HG03457 (cell line): ENCODE measurements at regions not wholly inside any gene's neighbourhood (a gene's known extent, or its start where the extent isn't known, plus 50 kb on each side); places are given as distances from the start of the nearest gene placed in this dataset.
"Not testable (repeated sequence)": the region's sequence is repeated elsewhere in the genome, so short reads cannot be mapped to it uniquely, and the experiment has no call there.

Experiments
- ATAC-seq: cut with Tn5 transposase; IDR thresholded peaks from one replicate; pipeline ENCODE4 v1.9.1; 2021; ENCODE audit warnings: moderate number of reproducible peaks; ENCODE audit not compliant: unreplicated experiment

DNA sequence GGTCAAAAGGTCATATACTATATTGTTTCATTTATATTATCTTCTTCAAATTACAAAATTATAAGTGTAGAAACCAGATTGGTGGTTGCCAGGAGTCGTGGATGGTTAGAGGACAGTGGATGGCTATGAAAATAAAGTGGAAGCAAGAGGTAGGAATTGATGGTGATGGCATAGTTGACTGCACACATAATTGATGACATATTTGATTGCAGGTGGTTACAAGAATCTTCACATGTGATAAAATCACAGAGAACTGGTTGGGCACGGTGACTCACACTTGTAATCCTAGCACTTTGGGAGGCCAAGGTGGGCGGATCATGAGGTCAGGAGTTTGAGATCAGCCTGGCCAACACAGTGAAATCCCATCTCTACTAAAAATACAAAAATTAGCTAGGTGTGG is 723.6 kb downstream of the RFPL4B start:
- ATAC-seq, result not testable (repeated sequence)

- no peak for ATAC-seq
These were observed 726.6 kb downstream of the RFPL4B start for GRCh38 chr6:113073611-113074191.

DNA sequence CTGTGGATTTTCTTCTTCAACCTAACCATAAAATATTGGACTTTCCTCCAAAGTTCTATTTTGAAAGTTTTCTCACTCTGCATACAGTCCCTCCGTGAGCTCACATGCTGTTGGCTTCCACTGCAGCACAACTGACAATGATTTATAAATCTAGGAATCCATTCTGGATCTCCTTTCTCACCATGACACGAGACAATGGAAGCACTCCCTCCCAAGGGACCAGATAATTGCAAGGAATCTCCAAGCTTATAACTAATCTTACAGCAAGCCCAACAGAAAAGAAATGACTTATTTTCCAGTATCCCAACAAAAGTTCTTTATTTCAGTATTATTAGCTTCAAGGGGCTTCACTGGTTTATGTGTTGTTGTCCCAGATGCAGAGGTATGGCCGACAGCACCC is 729.0 kb downstream of the RFPL4B start:
- no peak for ATAC-seq

DNA sequence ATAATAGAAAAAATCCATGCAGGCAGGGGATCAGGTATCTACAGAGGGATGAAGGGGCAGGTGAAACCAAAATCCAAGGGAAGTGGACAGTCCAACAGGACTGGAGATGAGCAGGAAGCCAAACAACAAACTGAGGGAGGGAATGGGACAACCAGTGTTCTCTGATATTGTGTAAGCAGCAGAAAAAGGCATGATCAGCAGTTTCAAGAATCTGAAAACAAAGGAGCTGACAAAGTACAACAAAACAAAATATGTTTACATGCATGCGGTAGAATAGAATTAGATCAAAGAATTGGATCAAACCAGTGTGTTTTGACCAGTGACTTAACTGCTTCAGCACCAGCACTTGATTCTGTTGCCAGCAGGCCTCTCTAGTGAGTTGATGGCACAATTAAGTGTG is 729.7 kb downstream of the RFPL4B start:
- no peak for ATAC-seq

- no peak for ATAC-seq
These were observed 730.7 kb downstream of the RFPL4B start for GRCh38 chr6:113077794-113078193.

- ATAC-seq, result no peak
These were observed 731.7 kb downstream of the RFPL4B start for GRCh38 chr6:113078791-113079190.

DNA sequence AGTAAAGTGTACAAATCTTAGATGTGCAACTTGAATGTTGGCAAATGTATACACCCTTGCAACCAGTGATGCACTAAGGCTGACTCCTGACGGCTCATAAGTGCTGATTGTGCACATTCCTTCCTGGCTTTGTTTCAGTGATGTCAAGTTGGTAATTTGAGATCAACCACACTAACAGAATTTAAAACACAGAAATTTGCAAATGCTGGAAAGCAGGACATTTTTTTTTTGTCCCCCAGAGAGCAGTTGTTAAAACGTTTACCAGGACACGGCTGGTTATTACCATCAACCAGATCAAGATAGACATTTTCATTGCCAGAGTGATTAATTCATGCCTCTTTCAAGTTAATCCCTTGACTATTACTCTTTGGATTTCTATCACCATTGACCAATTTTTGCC is 735.6 kb downstream of the RFPL4B start:
- ATAC-seq, result no peak

GRCh38 chr6:113083947-113084346 is 736.8 kb downstream of the RFPL4B start:
- ATAC-seq, result no peak

- ATAC-seq, result no peak
These were observed 741.9 kb downstream of the RFPL4B start for GRCh38 chr6:113089056-113089455.

DNA sequence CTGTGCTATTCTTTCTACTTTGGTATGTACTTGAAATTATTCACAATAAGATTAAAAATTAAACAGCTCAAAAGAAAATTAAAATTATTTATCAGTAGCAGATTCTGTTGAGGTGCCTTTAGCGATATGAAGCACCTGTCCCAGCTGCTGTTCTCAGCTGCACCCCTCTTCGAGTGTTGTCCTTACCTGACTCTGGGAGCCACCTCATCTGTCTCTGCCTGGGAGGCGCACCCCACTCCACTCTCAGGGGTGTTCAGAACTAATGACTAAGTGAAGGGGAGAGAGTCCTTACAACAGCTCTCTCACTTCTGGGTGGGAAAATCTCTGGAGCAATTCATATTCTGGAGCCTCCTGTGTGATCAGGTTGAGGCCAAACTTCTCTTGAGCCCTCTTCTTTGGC is 745.7 kb downstream of the RFPL4B start:
- no peak for ATAC-seq

DNA sequence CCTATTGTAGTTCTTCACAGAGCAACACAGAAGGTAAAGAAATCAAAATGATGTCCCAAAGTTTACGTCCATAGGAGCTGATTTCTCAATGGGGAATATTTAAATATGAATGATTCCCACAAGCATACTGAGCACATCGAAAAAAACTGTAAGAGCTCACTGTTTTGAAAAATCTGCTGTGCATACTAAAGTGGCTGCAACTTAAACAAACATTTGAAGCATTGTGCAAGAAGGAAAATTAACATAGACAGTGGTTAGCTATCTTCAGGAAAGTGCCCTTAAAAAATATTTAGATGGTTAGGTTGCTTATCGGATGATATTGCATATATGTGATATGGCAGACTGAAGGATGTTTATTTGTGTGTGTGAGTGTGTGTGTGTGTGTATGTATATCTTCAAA is 747.6 kb downstream of the RFPL4B start:
- no peak for ATAC-seq

- no peak for ATAC-seq
These were observed 748.7 kb downstream of the RFPL4B start for GRCh38 chr6:113095841-113096240.

GRCh38 chr6:113102761-113103160 is 754.4 kb upstream of the MARCKS start:
- ATAC-seq, result no peak

GRCh38 chr6:113103634-113104361 is 753.3 kb upstream of the MARCKS start:
- no peak for ATAC-seq

DNA sequence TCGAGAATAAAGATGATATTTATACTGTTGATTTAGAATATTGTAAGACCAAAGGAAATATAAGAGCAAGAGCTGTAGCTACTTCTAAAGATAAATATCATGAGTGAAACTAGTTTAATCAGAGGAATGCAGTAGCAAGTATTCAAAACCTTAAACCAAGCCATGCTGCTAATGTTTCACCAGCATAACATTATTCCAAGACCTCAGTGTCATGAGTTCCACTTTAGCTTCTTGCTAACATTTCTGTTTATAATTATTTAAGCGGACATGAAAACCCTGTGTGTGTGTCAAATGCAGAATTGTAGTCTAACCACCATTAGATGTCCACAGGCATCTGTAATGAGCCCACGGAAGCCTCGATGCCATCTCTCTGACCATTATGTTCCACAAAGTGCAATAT is 752.6 kb upstream of the MARCKS start:
- no peak for ATAC-seq

GRCh38 chr6:113104951-113105350 is 752.2 kb upstream of the MARCKS start:
- no peak for ATAC-seq

GRCh38 chr6:113110211-113110610 is 746.9 kb upstream of the MARCKS start:
- no peak for ATAC-seq

GRCh38 chr6:113111550-113111949 is 745.6 kb upstream of the MARCKS start:
- ATAC-seq, result no peak

- ATAC-seq, result no peak
These were observed 745.1 kb upstream of the MARCKS start for GRCh38 chr6:113112086-113112485.

GRCh38 chr6:113115196-113115595 is 741.9 kb upstream of the MARCKS start:
- no peak for ATAC-seq

GRCh38 chr6:113120224-113120581 is 736.9 kb upstream of the MARCKS start:
- no peak for ATAC-seq

DNA sequence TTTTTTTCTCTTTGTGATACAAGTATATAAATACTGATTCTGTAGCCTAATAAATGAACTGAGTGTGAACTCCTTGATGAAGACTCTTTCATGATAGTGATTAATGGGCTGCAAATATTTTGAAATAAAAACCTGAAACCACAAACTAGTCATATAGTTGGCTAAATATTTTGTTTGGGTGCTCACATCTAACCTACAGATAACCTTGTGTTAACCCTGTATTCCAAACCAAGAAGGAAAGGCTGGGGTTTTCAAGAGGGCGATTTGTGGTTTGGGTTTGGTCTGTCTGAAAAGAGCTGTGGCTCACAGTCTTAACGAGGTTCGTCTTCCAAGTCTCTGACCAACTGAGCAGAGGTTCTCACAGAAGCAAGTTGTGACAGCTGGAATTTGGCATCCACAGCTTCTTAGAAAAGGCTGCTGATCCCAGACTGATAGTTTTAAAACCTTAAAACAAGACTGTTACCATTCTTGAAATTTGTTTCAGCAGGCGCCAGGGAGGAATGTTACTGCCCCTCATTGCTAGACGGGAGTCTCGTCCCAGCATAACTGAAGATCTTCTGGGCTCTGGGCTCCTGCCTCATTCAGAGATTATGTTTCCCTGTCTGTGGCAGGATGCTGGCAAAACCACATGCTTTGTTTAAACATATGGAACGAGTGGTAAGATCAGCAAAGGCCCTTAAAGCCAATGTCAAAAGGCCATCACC is 736.4 kb upstream of the MARCKS start:
- ATAC-seq, result no peak
